H7 (cell line): ENCODE measurements at regions not wholly inside any gene's neighbourhood (a gene's known extent, or its start where the extent isn't known, plus 50 kb on each side); places are given as distances from the start of the nearest gene placed in this dataset.

Experiments
- DNase-seq: peaks from one replicate; pipeline ENCODE4 v3.0.0; 2012
- H3K27me3 ChIP-seq: 2 replicates; pipeline ENCODE4 v1.6.0; 2011; ENCODE audit warnings: mild to moderate bottlenecking, low read length; ENCODE audit not compliant: control insufficient read depth, insufficient read depth
- H3K36me3 ChIP-seq: replicated peaks from 2 replicates; pipeline ENCODE4 v1.5.1; 2011; ENCODE audit warnings: low read length; ENCODE audit not compliant: control insufficient read depth, insufficient read depth
- H3K4me3 ChIP-seq: 2 replicates; pipeline ENCODE4 v1.5.1; 2011; ENCODE audit warnings: low read depth, mild to moderate bottlenecking, control low read depth, low read length, moderate library complexity; ENCODE audit not compliant: insufficient read depth

DNA sequence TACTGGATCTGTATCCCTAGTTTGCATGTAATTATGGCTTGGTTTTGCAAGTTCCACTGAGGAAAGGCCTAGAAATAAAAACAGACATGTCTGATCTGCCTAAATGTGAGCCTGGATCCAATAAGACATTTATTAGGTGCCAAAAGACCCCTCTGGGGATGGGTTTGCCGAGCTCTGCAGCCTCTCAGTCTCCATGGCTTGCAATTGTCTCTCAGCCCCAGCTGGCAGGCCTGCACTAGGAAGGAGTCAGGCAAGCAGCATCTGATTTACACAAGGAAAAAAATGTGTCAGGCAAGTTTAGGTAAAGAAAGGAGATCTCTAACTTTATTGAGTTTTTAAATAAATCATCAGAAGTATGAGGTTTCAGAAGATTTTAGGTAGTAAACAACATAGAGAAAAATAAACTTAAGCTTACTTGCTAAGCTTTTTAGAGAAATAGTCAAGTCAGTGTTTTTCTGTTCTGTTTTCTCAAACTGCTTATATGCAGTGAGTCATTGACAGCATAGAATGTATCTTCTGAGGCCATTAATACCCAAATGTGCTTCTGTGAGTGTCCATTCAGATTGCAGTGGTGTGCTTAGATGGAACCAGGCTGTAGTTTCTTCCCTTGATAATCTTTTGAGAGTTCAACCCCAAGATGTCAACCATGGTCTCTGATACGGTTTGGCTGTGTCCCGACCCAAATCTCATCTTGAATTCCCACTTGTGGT lies 121.0 kb downstream of the FHL5 start:
- H3K4me3 ChIP-seq: no peak overlapping the region
- no peaks in the 10 kb centered on the region for H3K27me3 ChIP-seq
- no peak for DNase-seq
- no peaks in the 10 kb centered on the region for H3K36me3 ChIP-seq

DNA sequence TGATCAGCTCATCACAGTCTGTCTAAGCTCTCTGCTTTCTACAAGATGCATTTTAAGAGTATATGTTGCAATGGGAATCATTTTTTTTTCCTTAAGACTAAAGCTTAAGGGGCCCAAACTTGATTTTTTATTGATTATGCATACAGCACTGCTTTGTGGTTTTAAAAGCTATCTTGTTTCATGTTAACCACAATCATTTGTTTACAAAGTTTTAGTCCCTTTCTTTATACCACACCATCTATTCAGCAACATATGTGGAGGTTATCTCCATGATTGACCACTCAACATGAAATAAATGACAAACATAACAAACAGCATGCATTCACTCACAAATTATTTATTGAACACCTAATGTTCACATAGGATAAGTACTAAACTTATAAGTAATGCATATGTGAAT lies 119.1 kb downstream of the FHL5 start:
- DNase-seq: no peak
- H3K27me3 ChIP-seq: no peaks in the 10 kb centered on the region
- no peaks in the 10 kb centered on the region for H3K36me3 ChIP-seq
- H3K4me3 ChIP-seq: no peak overlapping the region

DNA sequence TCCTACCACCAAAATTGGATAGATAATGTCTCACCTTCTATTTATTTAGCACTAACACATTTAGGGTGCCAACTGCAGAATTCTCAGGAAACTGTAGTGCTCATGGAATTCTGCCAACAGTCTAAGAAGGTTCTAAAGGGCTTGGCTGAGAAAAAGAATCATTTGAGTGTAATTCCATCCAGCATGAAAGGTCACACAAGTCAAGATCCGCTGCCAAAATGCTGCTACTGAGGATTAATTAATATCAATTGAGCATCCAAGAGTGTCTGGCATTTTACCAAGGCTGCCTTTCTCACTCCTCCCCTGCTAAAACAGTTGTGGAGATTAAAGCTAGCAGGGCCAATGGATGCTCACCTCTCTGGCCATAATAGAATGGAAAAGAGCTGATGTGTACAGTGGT lies 112.7 kb downstream of the FHL5 start:
- Histone ChIP-seq H3K36me3 (no peaks in the 10 kb centered on the region), H3K4me3 (no peak overlapping the region), H3K27me3 (no peaks in the 10 kb centered on the region)
- DNase-seq: no peak
